GM21526 (cell line): ENCODE measurements at regions not wholly inside any gene's neighbourhood (a gene's known extent, or its start where the extent isn't known, plus 50 kb on each side); places are given as distances from the start of the nearest gene placed in this dataset.

ENCODE experiments used
- ATAC-seq: cut with Tn5 transposase; IDR thresholded peaks from one replicate; pipeline ENCODE4 v1.9.1; 2021; ENCODE audit warnings: moderate library complexity; ENCODE audit not compliant: unreplicated experiment, low FRiP score

- no peak for ATAC-seq
These were observed 202.4 kb downstream of the TDRD15 start for GRCh38 chr2:21326152-21326551.

DNA sequence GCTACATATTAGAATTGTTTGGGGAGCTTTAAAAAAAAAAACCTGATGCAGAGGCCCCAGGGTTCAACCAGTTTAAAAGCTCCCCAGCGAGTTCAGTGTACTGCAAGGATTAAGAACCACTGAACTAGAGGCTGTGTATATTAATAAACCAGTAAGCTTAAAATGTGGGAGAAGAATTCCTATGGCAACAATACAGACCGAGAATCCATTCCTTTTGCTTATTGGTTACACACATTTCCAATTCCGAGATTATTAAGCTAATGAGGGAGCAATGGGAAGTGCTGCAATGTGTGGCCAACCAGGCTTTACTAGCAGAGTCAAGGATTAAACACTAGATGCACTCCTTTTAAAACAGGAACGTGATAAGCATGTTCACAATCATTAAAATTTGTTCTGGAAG lies 204.4 kb downstream of the TDRD15 start:
- no peak for ATAC-seq

DNA sequence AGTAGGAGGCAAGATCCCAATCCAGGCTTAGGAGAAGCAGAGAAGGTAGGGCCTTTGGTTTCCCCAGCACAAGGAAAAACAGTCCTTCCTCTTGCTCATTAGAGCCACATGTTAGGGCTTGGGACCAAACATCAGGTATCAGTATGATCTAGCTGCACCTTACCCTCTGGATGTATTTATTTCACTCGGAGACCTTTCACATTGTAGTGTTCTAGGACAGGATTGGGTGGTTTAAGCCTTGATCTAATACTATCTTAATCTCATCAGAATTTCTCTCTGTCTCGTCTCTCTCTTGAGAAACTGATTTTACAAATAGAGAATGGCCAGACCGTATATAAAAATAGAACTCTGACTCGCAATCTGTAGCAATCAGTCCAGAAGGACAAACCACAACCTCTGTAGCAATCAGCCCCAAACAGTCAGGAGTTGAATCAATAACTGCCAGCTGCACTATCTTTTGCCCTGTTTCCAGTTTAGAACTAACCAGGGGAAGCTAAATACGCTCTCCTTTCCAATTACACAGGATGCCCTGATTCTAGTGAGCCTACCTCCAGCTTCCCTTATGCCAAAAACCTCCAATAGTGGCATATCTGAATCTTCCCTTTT lies 207.1 kb downstream of the TDRD15 start:
- no peak for ATAC-seq

GRCh38 chr2:21331625-21332370 lies 208.0 kb downstream of the TDRD15 start:
- ATAC-seq, result no peak

- no peak for ATAC-seq
These were observed 209.3 kb downstream of the TDRD15 start for GRCh38 chr2:21332993-21333625.

GRCh38 chr2:21333684-21334083 lies 209.9 kb downstream of the TDRD15 start:
- no peak for ATAC-seq

DNA sequence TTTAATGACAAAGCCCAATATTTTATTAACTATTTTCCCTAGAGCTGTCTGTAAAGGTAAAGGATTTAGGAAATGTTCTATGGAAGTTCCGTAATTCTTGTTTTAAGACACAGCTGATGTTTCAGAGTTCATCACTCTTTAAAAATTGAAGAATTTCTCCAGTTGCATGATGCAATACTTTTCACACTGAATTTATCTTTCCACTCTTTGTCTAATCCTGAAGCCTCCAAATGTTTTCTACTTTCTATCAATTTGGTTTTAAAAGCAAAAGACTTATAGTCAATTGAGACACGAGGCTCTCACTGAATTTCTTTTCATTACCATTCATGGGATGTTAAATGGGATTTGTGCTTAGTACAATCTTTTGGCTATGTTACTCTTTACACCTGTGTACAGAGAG lies 223.2 kb downstream of the TDRD15 start:
- ATAC-seq, result no peak

- no peak for ATAC-seq
These were observed 230.3 kb downstream of the TDRD15 start for GRCh38 chr2:21353879-21354679.

DNA sequence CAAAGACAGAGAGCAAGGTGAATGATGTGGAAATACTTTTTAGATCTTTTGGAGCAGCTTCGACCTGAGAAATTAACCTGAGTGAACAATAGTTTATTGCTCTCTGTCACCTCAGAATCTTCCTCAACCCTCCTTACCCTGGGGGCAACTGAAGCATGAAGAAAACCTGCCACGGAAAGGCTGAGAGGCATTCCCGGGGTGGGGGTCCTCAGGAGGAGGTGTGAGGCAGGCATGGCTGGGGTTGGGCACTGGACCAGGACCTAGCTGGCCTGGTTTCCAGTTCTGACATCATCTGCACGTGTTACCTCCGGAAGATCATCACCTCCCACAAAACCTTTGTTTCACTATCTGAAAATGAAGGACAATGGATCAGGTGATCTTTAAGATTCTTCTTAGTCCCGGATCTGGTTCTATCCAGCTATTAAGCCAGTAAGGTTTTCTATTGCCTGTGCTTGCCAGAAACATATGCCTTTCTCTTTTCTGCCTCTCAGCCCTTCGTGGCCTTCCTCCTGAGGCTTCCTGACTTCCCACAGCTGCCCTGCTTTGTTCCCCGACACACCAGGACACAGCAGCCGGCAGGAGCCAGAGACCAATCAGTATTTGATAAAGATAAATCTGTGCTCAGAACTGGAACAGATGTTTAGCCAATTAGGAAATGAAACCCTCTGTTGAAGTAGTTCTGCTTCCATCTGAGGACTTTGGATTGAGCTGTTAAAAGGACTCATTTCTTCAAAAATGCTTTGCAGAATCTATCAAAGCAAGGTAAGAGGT lies 232.5 kb downstream of the TDRD15 start:
- ATAC-seq, result no peak

DNA sequence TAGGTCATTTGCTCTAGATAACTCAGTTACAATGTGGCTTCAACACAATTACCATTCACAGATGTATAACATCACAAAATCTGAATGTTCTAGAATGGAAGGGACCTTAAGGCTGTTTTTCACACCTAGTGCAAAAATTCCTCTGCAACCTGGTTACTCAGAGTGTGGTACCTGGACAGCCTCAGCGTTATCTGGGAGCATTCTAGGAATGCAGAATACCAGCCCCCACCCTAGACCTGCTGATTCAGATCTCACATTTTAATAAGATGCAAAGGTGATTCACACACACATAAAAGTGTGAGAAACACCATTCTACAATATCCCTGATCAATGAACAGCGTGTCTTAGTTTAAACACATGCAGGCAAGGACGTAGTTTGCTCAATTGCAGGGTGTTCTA lies 233.1 kb downstream of the TDRD15 start:
- ATAC-seq, result no peak

DNA sequence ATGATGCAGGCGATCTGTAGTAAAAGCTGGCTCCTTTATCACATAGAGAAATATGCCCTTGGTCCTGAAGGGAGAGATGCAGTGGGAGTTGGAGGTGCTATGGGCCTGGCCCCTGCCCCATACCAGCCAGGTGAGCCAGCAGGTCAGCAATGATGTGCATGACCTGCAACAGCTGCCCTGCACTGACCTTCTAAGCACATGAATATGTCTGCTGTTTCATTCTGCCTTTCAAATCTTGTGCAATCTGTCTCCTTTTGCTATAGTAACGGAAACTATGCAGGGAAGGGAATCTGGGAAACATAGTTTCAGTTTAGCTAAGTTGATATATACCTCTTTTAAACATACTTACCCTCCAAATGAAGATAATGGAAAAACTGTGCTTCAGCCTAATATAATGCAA lies 235.2 kb downstream of the TDRD15 start:
- no peak for ATAC-seq

DNA sequence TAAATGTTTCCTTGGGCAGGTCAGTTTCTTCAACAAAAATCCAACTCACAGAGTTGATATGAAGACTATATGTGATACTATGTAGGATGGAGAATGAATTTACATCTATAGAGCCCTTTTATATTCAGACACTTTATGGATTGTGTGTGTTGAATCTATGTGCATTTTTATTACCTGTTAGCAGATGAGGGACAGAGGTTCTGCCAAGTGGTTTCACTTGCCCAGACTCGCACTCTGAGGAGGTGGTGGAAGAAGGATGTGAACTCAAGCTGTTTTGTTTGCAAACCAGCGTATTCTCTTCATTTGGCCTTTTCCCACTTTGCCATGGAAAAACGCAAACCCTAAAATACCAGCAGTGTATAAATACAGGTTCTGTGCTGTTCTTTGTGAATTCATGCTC lies 237.6 kb downstream of the TDRD15 start:
- no peak for ATAC-seq

DNA sequence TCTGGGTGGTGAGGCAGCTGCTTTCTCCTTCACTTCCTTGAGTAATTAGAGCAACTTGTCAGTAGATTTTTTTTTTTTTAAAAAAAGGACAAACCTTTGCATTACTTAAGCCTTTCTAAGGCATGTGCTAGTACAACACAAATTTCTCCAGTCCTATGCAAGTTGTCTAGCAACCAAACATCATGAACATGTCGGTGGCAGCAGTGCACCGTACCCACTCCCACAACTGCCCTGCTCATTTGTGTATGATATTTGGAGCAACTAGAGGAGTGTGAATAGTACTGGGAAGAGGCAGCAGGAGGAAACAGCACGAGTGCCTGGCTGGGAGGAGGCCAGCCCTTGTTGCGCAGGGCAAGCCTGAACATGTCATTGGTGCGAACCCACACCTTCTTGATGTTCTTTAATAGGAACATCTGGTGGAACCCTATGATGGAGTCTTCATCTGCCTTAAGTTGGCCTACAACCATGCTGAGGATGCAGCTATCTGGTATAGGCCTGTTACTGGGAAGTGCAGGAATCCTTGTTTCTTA lies 238.3 kb downstream of the TDRD15 start:
- no peak for ATAC-seq

DNA sequence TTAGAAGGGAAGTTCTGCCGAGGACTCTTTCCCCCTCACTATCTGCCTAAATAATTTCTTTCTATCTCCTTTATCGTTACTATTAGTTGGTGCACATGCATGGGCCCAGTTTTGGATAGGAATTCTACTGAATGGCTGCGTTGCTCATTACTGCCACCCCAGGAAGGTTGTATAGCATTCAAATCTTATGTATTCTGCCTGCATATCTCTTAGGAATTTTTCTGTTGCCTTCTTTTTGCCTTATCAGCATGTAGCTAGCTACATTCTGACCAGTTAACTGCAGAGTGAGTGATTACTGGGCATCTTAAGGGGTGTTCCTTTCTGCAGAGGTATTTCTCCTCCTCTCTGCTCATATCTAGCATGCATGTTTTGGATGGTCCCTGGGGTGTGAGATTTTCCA lies 239.6 kb downstream of the TDRD15 start:
- ATAC-seq, result no peak

DNA sequence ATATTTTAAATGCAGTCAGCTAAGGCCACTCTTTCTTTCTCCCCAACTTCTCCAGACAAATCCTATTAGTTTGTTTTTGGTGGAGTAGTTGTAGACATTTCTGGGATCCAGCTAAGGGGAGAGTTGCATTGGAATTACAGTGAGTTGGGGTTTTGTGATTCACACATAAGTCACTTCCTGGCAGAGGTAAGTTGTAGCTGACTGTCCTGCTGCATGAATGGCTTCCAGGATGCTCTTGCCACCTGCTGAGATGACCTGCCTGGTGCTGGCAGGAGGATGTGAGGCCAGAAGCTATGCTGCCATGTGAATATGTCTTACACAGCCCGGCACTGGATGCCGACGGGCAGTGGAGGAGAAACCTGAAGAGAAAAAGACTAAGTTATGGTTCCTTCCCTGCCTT lies 243.7 kb downstream of the TDRD15 start:
- no peak for ATAC-seq

DNA sequence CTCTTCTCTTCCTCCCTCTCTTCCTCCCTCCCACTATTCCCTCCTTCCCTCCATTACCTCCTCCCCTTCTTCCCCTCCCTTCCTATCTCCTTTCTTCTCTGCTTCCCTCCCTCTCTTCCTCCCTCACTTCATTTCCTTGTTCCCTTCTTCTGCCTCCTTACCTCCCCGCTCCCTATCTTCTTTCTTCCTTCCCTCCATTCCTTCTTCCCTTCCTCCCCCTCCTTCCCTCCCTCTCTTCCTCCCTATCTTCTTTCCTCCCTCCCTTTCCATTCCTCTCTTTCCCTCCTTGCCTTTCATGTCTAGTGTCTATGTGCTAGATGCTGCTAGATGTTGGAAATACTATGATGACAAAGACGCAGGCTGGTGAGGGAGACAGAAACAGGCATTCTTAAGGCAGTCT lies 246.0 kb downstream of the TDRD15 start:
- no peak for ATAC-seq

DNA sequence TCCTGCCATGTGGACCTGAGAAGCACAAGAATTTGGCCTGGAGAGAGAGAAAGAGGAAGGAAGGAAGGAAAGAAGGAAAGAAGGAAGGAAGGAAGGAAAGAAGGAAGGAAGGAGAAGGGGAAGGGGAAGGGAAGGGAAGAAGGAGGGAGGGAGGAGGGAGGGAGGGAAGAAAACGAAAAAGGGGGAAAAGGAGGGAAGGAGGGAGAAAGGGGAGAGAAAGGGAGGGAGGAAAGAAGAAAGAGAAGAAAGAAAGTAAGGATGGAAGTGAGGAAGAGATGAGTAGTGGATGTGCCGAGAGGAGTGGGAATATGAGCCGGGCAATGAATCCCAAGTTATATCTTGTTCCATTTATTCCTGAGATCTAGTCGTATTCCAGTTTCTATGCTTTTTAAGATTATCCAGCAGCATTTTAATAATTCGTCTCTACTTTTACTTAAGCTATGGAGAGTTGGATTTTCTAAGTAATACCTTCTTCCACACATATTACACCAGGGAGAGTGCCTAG lies 247.8 kb downstream of the TDRD15 start:
- no peak for ATAC-seq

DNA sequence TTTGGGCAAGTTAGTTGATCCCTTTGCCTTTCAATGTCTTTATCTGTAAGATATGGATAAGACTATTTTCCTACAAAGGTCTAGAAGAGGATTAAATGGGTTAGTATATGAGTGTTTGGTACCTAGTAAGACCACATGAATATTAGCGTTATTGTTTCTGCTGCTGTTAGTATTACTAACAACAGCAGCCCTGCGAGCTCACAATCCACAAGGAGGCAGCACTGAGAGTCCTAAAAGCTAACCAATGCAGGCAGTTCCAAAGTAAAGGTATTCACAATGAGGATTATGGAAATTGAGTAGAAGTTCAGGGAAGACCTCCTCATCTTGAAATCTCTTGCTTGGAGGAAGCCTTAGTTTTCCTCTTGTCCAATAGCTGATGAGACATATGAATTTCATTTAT lies 248.9 kb downstream of the TDRD15 start:
- no peak for ATAC-seq

- ATAC-seq, result no peak
These were observed 253.1 kb downstream of the TDRD15 start for GRCh38 chr2:21376864-21377263.

GRCh38 chr2:21379140-21379539 lies 255.4 kb downstream of the TDRD15 start:
- ATAC-seq, result no peak
